ENCODE measurements at regions not wholly inside any gene's neighbourhood (a gene's known extent, or its start where the extent isn't known, plus 50 kb on each side); places are given as distances from the start of the nearest gene placed in this dataset.

DNA sequence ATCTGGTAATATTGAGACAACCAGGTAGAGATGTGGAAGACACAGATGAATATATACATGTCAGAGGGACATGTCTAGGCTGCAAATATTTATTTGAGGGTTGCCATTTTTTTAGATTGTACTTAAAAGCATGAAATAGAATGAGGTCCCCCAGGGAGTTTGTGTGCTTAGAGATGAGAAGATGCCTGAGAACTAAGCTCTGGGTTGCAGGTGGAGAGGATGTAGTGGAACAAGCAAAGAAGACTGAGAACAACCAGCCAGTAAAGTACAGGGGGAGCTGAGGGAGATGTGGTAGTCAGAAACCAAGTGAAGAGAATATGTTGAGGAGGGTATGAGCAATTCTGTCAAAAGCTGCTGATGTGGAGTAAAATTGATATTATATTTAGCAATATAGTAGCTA lies 95.6 kb upstream of the UNC5C start:
- TF ChIP-seq EZH2 (IDR thresholded peaks at IDR 0.05; ENCODE audit: borderline replicate concordance, low read length): no peak
- TF ChIP-seq, protein P1, sequence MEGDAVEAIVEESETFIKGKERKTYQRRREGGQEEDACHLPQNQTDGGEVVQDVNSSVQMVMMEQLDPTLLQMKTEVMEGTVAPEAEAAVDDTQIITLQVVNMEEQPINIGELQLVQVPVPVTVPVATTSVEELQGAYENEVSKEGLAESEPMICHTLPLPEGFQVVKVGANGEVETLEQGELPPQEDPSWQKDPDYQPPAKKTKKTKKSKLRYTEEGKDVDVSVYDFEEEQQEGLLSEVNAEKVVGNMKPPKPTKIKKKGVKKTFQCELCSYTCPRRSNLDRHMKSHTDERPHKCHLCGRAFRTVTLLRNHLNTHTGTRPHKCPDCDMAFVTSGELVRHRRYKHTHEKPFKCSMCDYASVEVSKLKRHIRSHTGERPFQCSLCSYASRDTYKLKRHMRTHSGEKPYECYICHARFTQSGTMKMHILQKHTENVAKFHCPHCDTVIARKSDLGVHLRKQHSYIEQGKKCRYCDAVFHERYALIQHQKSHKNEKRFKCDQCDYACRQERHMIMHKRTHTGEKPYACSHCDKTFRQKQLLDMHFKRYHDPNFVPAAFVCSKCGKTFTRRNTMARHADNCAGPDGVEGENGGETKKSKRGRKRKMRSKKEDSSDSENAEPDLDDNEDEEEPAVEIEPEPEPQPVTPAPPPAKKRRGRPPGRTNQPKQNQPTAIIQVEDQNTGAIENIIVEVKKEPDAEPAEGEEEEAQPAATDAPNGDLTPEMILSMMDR (conservative IDR thresholded peaks at IDR 0.05 in 1 of 2, IDR thresholded peaks at IDR 0.05 in 1 of 2; ENCODE audit: extremely low read depth in 1 of 2, insufficient read depth in 1 of 2, low read depth in 1 of 2, low read length in 2 of 2): no peak
